SK-N-SH treated with all-trans-retinoic acid at 6 μM for 48 hours (cell line): ENCODE measurements at regions not wholly inside any gene's neighbourhood (a gene's known extent, or its start where the extent isn't known, plus 50 kb on each side); places are given as distances from the start of the nearest gene placed in this dataset.

ENCODE experiments used
- ATAC-seq: fragments of 200-7000 bp; cut with Tn5 transposase; 3 replicates; pipeline ENCODE4 v1.9.1; 2020; ENCODE audit warnings: mild to moderate bottlenecking, moderate library complexity
- ARNTL ChIP-seq: fragments of 450-650 bp; formaldehyde crosslinking; IDR thresholded peaks from 2 replicates; pipeline ENCODE4 v1.5.0; 2020; ENCODE audit warnings: low read depth, mild to moderate bottlenecking, moderate library complexity, borderline replicate concordance
- BACH2 ChIP-seq: fragments of 250-450 bp; sonication (Bioruptor Pico); IDR thresholded peaks from 2 replicates; pipeline ENCODE4 v1.9.0; 2021; ENCODE audit warnings: mild to moderate bottlenecking, borderline replicate concordance
- CREB5 ChIP-seq: fragments of 250-450 bp; sonication (Bioruptor Pico); IDR thresholded peaks from 2 replicates; pipeline ENCODE4 v1.5.1; 2020; ENCODE audit warnings: low read depth, mild to moderate bottlenecking, moderate library complexity
- CSDC2 ChIP-seq: fragments of 250-450 bp; sonication (Bioruptor Pico); IDR thresholded peaks from 2 replicates; pipeline ENCODE4 v1.5.0; 2020; ENCODE audit warnings: mild to moderate bottlenecking, moderate library complexity
- CSRNP3 ChIP-seq: fragments of 250-450 bp; sonication (Bioruptor Pico); IDR thresholded peaks from 2 replicates; pipeline ENCODE4 v1.5.1; 2021; ENCODE audit warnings: mild to moderate bottlenecking, moderate library complexity
- ESRRG ChIP-seq: fragments of 250-450 bp; sonication (Bioruptor Pico); IDR thresholded peaks from 2 replicates; pipeline ENCODE4 v1.6.1; 2021; ENCODE audit warnings: mild to moderate bottlenecking
- GLIS3 ChIP-seq: fragments of 250-450 bp; sonication (Bioruptor Pico); IDR thresholded peaks from 2 replicates; pipeline ENCODE4 v1.5.0; 2020; ENCODE audit warnings: mild to moderate bottlenecking, moderate library complexity
- ISL1 ChIP-seq: fragments of 250-450 bp; sonication (Bioruptor Pico); IDR thresholded peaks from 2 replicates; pipeline ENCODE4 v2.1.2; 2022; ENCODE audit warnings: mild to moderate bottlenecking, moderate library complexity
- PATZ1 ChIP-seq: fragments of 250-450 bp; sonication (Bioruptor Pico); IDR thresholded peaks from 2 replicates; pipeline ENCODE4 v1.8.0; 2020; ENCODE audit warnings: mild to moderate bottlenecking, moderate library complexity, borderline replicate concordance
- POU6F1 ChIP-seq: fragments of 250-450 bp; sonication (Bioruptor Pico); IDR thresholded peaks from 2 replicates; pipeline ENCODE4 v1.8.0; 2021; ENCODE audit warnings: low read depth, mild to moderate bottlenecking, moderate library complexity, borderline replicate concordance
- PPARA ChIP-seq: fragments of 250-450 bp; sonication (Bioruptor Pico); IDR thresholded peaks from 2 replicates; pipeline ENCODE4 v1.5.0; 2020; ENCODE audit warnings: mild to moderate bottlenecking, borderline replicate concordance
- RARB ChIP-seq: fragments of 250-450 bp; sonication (Bioruptor Pico); IDR thresholded peaks from 2 replicates; pipeline ENCODE4 v1.8.0; 2021; ENCODE audit warnings: mild to moderate bottlenecking, moderate library complexity
- SNAI2 ChIP-seq: fragments of 250-450 bp; sonication (Bioruptor Pico); IDR thresholded peaks from 2 replicates; pipeline ENCODE4 v1.5.0; 2020; ENCODE audit warnings: mild to moderate bottlenecking, moderate library complexity
- TCF4 ChIP-seq: fragments of 250-450 bp; sonication (Bioruptor Pico); IDR thresholded peaks from 2 replicates; pipeline ENCODE4 v1.8.0; 2021; ENCODE audit warnings: mild to moderate bottlenecking, moderate library complexity, borderline replicate concordance
- TOX ChIP-seq: fragments of 250-450 bp; sonication (Bioruptor Pico); IDR thresholded peaks from 2 replicates; pipeline ENCODE4 v1.8.0; 2021; ENCODE audit warnings: mild to moderate bottlenecking, moderate library complexity, borderline replicate concordance
- ZNF565 ChIP-seq: fragments of 450-650 bp; formaldehyde crosslinking; conservative IDR thresholded peaks from 2 replicates; pipeline ENCODE4 v1.5.0; 2020; ENCODE audit warnings: low read depth, mild to moderate bottlenecking, moderate library complexity
- ZNF70 ChIP-seq: fragments of 450-650 bp; formaldehyde crosslinking; IDR thresholded peaks from 2 replicates; pipeline ENCODE4 v1.5.0; 2020; ENCODE audit warnings: mild to moderate bottlenecking, moderate library complexity
- ZNF8 ChIP-seq: fragments of 450-650 bp; formaldehyde crosslinking; IDR thresholded peaks from 2 replicates; pipeline ENCODE4 v1.5.0; 2020; ENCODE audit warnings: mild to moderate bottlenecking, moderate library complexity

GRCh38 chr2:66781804-66782203, 346.9 kb downstream of the MEIS1 start:
- no peak for TF ChIP-seq BACH2
- no peak for TF ChIP-seq ZNF8 (CRISPR knock-in tag)
- no peak for TF ChIP-seq PPARA (CRISPR knock-in tag)
- no peak for TF ChIP-seq CSRNP3 (CRISPR knock-in tag)
- TF ChIP-seq ZNF565, result no peak
- no peak for TF ChIP-seq ARNTL (CRISPR knock-in tag)
- no peak for TF ChIP-seq CSDC2 (CRISPR knock-in tag)
- TF ChIP-seq RARB, result no peak
- no peak for TF ChIP-seq POU6F1 (CRISPR knock-in tag)
- no peak for ATAC-seq

GRCh38 chr2:66782780-66783361, 347.9 kb downstream of the MEIS1 start:
- TF ChIP-seq ISL1 (CRISPR knock-in tag) (no peak), CSRNP3 (CRISPR knock-in tag) (no peak), PATZ1 (no peak), SNAI2 (CRISPR knock-in tag) (no peak), PPARA (CRISPR knock-in tag) (no peak), RARB (no peak), CSDC2 (CRISPR knock-in tag) (no peak)
- ATAC-seq, result no peak

- ATAC-seq, result no peak
- no peak for TF ChIP-seq ESRRG (CRISPR knock-in tag)
- TF ChIP-seq BACH2, result no peak
- TF ChIP-seq TCF4 (CRISPR knock-in tag), result no peak
- TF ChIP-seq ARNTL (CRISPR knock-in tag), result no peak
- no peak for TF ChIP-seq ISL1 (CRISPR knock-in tag)
- TF ChIP-seq PATZ1, result no peak
- no peak for TF ChIP-seq ZNF70
- TF ChIP-seq GLIS3 (CRISPR knock-in tag), result no peak
- TF ChIP-seq POU6F1 (CRISPR knock-in tag), result no peak
- TF ChIP-seq ZNF565, result no peak
- no peak for TF ChIP-seq CREB5
- no peak for TF ChIP-seq TOX
- TF ChIP-seq ZNF8 (CRISPR knock-in tag), result no peak
Measured at GRCh38 chr2:66789741-66790140, 354.8 kb downstream of the MEIS1 start.
